ENCODE measurements at regions not wholly inside any gene's neighbourhood (a gene's known extent, or its start where the extent isn't known, plus 50 kb on each side); places are given as distances from the start of the nearest gene placed in this dataset.

GRCh38 chr7:67882843-67883242 is 886.2 kb downstream of the TYW1 start:
- no peak overlapping the region for H3K4me3 ChIP-seq (ENCODE audit: low read depth, low read length)
- H3K36me3 ChIP-seq, result no peaks in the 10 kb centered on the region
- no peaks in the 10 kb centered on the region for H3K9me3 ChIP-seq
- no peaks in the 10 kb centered on the region for H3K4me1 ChIP-seq
- no peak for DNase-seq
- H3K27me3 ChIP-seq, result no peaks in the 10 kb centered on the region; the same call in 1 of the 2 replicates
- TF ChIP-seq CTCF (IDR thresholded peaks at IDR 0.05; ENCODE audit: low read depth, low read length), result no peak

GRCh38 chr7:67890316-67890715 is 893.7 kb downstream of the TYW1 start:
- no peaks in the 10 kb centered on the region for H3K36me3 ChIP-seq
- no peaks in the 10 kb centered on the region for H3K27me3 ChIP-seq
- H3K4me1 ChIP-seq, result no peaks in the 10 kb centered on the region
- H3K4me3 ChIP-seq (ENCODE audit: low read depth, low read length), result no peak overlapping the region
- TF ChIP-seq CTCF (IDR thresholded peaks at IDR 0.05; ENCODE audit: low read depth, low read length), result no peak
- no peaks in the 10 kb centered on the region; the same call in 1 of the 2 replicates for H3K9me3 ChIP-seq
- DNase-seq, result no peak

- Histone ChIP-seq H3K9me3 (no peaks in the 10 kb centered on the region), H3K4me3 (ENCODE audit: low read depth, low read length) (no peak overlapping the region), H3K4me1 (no peaks in the 10 kb centered on the region), H3K27me3 (no peaks in the 10 kb centered on the region), H3K36me3 (no peaks in the 10 kb centered on the region)
- DNase-seq, result no peak
- no peak for TF ChIP-seq CTCF (IDR thresholded peaks at IDR 0.05; ENCODE audit: low read depth, low read length)
These were observed 898.1 kb downstream of the TYW1 start for GRCh38 chr7:67894746-67895145.

GRCh38 chr7:67896721-67897120 is 900.1 kb downstream of the TYW1 start:
- no peaks in the 10 kb centered on the region for H3K9me3 ChIP-seq
- no peak for DNase-seq
- TF ChIP-seq CTCF (IDR thresholded peaks at IDR 0.05; ENCODE audit: low read depth, low read length), result no peak

GRCh38 chr7:67900456-67900855 is 903.8 kb downstream of the TYW1 start:
- H3K4me3 ChIP-seq (ENCODE audit: low read depth, low read length), result no peak overlapping the region
- no peaks in the 10 kb centered on the region for H3K36me3 ChIP-seq
- H3K27me3 ChIP-seq, result no peaks in the 10 kb centered on the region
- no peak for TF ChIP-seq CTCF (IDR thresholded peaks at IDR 0.05; ENCODE audit: low read depth, low read length)
- no peaks in the 10 kb centered on the region for H3K4me1 ChIP-seq
- H3K9me3 ChIP-seq, result no peaks in the 10 kb centered on the region
- no peak for DNase-seq

More at GRCh38 chr7:67896721-67897120, 900.1 kb downstream of the TYW1 start:
- Histone ChIP-seq H3K4me3 (ENCODE audit: low read depth, low read length) (no peak overlapping the region), H3K27me3 (no peaks in the 10 kb centered on the region), H3K36me3 (no peaks in the 10 kb centered on the region), H3K4me1 (no peaks in the 10 kb centered on the region)

- DNase-seq, result no peak
- TF ChIP-seq CTCF (IDR thresholded peaks at IDR 0.05; ENCODE audit: low read depth, low read length), result no peak
- Histone ChIP-seq H3K9me3 (no peaks in the 10 kb centered on the region), H3K36me3 (no peaks in the 10 kb centered on the region), H3K27me3 (no peaks in the 10 kb centered on the region), H3K4me3 (ENCODE audit: low read depth, low read length) (no peak overlapping the region), H3K4me1 (no peaks in the 10 kb centered on the region)
These were observed 905.3 kb downstream of the TYW1 start for GRCh38 chr7:67901808-67902480.
